Fibroblast of peridontal ligament (primary cell): ENCODE measurements at regions not wholly inside any gene's neighbourhood (a gene's known extent, or its start where the extent isn't known, plus 50 kb on each side); places are given as distances from the start of the nearest gene placed in this dataset.
"Not testable (repeated sequence)": the region's sequence is repeated elsewhere in the genome, so short reads cannot be mapped to it uniquely, and the experiment has no call there.

Experiments used
- DNase-seq: peaks from one replicate; pipeline ENCODE4 v3.0.0-alpha.2; 2010; ENCODE audit errors: extremely low read depth

DNA sequence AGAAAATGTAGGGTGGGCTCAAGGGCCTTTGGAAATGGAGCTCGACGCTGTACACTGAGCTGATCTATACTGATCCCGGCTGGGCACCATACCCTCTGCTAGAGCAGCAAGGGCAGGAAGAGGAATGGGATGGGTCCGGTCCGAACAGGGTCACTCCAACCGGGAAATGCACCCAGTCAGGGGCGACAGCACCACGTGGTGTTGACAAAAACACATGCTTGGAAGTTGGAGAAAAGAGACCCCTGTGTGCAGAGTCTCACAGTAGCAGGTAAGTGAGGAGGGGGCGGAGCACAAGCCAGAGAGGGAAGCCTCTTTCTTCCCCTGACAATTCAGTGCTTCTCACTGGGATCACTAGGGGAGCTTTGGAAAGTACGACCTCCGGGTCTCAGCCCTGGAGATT, 84.1 kb upstream of the ASB18 start:
- no peak for DNase-seq

GRCh38 chr2:236348976-236349375, 84.8 kb upstream of the ASB18 start:
- no peak for DNase-seq

GRCh38 chr2:236350426-236350825, 86.2 kb upstream of the ASB18 start:
- DNase-seq = no peak

DNA sequence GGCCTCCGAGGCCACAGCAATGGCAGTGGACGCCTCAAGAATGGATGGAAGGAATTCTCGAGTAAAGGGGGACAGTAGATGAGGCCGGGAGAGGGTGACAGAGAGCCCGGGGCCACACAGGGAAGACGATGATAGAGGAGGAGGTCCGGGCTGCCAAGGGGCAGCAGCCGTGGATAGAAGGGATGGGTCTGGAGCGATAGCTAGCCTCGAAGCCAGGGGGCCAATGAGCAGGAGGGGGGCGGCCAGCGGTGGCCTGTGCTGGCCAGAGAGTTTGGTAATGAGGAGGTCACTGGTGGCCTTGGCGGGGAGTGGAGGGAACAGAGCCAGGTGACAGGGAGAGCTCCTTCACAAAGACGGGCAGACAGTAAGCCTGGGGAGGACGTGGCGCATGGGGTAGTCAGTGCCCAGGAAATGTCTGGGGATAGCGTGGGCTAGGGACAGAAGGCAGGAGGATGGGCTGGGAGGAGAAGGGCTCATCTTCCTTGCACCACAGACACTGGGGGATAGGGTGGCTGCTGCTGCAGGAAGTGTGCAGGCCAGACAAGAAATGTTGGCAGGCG, 87.8 kb upstream of the ASB18 start:
- DNase-seq = no peak

DNA sequence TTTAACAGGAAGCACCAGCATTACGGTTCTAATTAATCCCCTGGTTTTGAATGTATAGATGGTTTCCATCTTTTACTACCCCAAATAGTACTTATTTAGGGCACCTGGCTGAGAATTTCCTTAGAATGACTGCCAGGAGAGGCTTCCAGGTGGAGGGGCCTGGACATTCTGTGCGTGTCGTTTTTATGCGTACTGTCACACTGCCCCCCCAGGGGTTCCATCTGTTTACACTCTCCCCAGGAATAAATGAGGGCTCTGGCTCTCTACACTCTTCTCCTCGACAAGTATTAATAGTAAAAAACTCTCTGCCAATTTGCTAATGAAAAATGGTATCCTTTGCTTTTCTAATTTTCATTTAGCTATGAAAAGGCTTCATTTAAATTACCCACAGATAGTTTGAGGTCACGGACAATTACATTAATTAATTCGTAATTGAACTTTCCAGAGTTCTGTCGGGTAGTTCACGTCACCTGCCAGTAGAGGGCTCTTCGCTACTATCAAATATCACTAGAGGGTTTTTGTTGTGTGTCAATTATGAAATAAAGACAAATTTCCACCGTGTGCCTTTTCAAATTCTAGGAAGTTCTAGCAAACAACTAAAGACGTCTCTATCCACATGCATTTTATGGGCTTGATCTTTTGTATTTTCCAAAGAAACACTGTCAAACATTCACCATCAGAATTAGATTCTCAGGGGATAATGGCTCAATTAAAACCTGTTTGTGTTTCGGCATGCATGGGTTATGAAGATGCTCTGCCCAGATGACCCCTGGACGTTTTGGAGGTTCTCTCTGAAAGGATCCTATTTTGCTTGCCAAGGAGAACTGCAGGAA, 88.8 kb upstream of the ASB18 start:
- peak; percentile 64 for DNase-seq

GRCh38 chr2:236353594-236353942, 89.4 kb upstream of the ASB18 start:
- no peak for DNase-seq

- no peak for DNase-seq
Measured at GRCh38 chr2:236354056-236354940, 90.1 kb upstream of the ASB18 start.

DNA sequence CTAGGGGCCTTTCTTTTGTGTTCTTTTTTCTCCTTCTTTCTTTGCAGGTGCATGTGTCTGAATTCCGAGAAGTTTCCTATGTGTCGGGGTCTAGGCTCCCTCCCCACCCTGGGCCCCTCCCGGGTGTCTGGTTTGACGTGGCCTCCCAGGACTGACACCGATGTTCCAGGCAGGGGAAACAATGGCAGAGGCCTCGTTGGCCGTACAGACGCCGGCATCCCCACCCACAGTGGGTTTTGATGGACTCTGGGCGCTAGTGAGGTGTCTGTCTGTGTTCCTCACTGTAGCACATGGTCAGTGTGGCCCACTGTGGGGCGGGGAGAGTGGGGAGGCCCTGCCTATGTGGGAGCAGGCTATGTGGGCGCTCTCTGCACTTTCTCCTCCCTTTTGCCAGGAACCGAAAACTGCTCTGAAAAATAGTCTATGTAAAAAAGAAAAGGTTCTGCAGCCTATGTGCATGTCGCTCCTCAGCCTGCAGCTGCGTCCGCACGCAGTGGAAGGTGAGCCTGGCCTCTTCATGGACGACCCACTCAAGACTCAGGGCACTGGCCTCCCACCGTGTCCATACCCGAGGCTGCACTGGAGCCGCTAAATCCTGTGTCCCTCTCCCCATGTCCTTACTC, 90.9 kb upstream of the ASB18 start:
- no peak for DNase-seq

DNA sequence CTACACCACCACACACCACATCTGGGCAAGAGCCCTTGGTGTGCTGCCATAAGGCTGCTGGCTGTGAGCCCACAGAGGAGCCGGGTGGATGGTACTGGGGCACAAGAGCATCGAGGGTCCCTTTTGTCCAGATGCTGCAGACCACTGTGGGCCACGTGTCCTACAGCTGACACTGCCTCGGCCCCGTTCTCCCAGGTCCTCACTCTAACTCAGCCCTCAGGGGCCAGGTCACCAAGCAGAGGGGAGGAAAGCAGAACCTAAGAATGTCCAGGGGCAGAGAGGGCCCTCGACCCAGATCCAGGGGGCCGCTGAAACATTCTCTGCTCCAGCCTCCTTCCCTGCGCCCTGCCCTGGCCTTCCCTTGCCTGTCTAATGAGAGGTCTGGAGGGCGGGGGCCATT, 91.7 kb upstream of the ASB18 start:
- DNase-seq = no peak

DNA sequence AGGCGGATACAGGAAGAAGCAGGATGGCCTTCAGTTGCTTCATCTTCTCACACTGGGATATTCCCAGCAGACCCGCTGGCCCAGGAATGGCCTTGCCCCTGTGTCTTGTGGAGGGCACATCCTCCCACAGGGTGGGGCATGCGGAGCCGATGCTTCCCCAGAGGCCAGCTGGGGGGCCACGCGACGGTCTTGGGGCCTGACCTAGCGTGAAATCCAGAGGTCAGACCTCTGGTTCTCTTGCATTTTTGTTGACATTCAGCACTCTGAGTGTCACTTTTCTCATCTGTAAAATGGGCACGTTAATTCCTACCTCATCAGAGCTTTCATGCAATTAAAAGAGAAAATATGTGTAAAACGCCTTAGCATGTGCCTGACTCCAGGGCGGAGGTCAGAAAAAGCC, 92.1 kb upstream of the ASB18 start:
- not testable (repeated sequence) for DNase-seq

DNA sequence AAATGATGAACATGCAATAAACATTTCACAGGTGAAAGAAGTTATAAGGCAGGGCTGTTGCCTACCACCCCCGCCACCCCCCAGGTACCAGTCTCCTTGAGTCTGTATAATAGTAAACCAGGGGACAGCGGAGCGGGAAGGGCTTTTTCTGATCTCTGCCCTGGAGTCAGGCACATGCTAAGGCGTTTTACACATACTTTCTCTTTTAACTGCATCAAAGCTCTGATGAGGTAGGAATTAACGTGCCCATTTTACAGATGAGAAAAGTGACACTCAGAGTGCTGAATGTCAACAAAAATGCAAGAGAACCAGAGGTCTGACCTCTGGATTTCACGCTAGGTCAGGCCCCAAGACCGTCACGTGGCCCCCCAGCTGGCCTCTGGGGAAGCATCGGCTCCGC, 94.3 kb upstream of the ASB18 start:
- DNase-seq = not testable (repeated sequence)

GRCh38 chr2:236359426-236360045, 95.3 kb upstream of the ASB18 start:
- DNase-seq = no peak

- no peak for DNase-seq
Measured at GRCh38 chr2:236360496-236360895, 96.3 kb upstream of the ASB18 start.

GRCh38 chr2:236363711-236364277, 99.6 kb upstream of the ASB18 start:
- DNase-seq = no peak

DNA sequence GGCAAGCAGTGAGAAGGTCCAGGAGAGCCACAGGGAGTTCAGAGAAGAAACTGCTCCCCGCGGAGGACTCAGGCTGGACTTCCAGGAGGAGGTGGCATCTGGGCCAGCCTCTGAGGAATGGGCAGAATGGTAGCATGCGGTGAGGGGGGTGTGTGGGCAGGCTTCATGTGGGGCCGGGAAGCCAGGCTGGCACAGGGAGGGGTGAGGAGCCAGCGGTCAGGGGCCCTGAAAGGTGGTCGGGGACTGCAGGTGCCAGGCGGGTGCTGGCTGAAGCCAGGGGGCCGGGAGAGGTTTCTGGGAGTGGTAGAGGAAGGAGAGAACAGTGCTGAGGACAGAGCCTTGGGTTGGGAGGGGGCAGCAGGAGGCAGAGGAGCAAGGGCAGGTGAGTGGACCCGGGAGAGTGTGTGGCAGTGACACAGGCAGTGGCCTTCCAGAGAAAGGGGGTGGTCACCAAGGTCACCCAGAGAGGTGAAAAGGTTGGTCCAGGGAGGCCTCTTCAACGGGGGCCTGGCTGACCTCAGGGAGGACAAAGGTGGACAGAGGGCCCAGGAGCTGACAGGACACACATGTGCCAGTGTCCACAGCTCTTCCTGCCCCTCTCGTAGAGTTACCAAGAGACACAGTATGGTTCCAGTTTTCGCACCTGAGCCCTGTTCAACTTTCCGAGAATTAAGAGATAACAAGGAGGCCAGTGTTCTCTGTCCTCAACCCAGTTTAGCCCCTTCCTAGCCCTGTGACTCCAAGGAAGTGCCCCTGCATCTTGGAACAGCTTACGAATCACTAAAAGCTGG, 101.2 kb upstream of the ASB18 start:
- no peak for DNase-seq

- no peak for DNase-seq
Measured at GRCh38 chr2:236366049-236366387, 101.8 kb upstream of the ASB18 start.

- DNase-seq = no peak
Measured at GRCh38 chr2:236366397-236366796, 102.2 kb upstream of the ASB18 start.

- no peak for DNase-seq
Measured at GRCh38 chr2:236367506-236368289, 103.5 kb upstream of the ASB18 start.

DNA sequence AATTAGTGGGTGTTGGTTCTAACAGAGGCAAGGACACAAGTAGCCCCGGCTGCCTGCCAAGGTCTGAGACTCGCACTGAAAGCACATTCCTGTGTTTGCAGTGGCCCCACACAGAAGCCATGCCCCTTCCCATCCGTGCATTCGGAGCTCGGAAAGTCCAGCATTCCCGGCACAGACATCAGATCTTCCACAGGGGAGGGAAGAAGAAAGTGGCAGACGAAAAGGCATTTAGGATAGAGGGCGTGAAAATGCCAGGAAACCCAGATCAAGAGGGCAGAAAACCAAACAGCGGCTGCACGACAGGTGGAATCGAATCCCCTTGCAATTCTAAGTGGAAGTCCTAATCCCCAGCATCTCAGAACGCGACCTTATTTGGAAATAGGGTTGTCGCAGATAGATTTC, 105.5 kb upstream of the ASB18 start:
- no peak for DNase-seq

DNA sequence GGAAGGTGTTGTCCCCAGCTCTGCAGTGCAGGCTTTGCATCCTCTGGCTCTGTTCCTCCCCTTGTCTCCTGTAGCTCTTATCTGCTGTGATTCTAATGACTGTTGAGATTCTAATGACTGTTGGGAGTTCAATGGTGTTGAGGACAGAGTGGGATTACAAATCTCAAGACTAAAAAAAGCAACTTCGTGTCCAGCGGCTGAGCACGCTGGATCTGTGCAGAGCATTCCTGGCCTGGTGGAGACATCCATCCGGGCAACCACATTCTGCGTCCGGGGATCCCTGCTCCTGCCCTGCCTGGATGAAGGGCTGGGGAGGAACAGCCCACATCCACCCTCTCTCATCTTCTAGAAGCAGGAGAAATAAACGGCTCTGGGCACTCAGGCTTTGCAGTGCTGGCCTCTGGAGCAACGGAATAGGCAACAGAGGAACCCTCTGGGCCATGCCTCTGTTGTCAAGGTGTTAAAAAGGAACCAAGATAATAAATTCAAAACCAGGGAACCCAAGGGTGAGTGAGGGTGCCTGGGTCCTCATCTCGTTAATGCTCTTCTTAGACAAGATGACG, 106.7 kb upstream of the ASB18 start:
- no peak for DNase-seq
